Sigmoid colon (tissue), 4 donors: ENCODE measurements at regions not wholly inside any gene's neighbourhood (a gene's known extent, or its start where the extent isn't known, plus 50 kb on each side); places are given as distances from the start of the nearest gene placed in this dataset.

ENCODE experiments used
- EP300 ChIP-seq, 4 donors: sonication (generic); formaldehyde crosslinking; IDR thresholded peaks; one replicate each; pipeline ENCODE4 v1.6.1; 2017; ENCODE audit warnings: antibody characterized with exemption in 4 of 4
- POLR2A ChIP-seq, 2 donors: fragments of 450-650 bp; IDR thresholded peaks; one replicate each; pipeline ENCODE4 v1.6.1; 2016; ENCODE audit warnings: antibody characterized with exemption in 2 of 2, mild to moderate bottlenecking in 2 of 2, moderate library complexity in 2 of 2
- TF ChIP-seq, protein P1 (sequence below), 4 experiments: fragments of 450-650 bp in 3 of 4; fragments of 200-600 bp in 1 of 4; IDR thresholded peaks; one replicate each; pipeline ENCODE4 v1.5.1; 2016 to 2019; ENCODE audit warnings: antibody characterized with exemption in 4 of 4, mild to moderate bottlenecking in 3 of 4, moderate library complexity in 2 of 4

DNA sequence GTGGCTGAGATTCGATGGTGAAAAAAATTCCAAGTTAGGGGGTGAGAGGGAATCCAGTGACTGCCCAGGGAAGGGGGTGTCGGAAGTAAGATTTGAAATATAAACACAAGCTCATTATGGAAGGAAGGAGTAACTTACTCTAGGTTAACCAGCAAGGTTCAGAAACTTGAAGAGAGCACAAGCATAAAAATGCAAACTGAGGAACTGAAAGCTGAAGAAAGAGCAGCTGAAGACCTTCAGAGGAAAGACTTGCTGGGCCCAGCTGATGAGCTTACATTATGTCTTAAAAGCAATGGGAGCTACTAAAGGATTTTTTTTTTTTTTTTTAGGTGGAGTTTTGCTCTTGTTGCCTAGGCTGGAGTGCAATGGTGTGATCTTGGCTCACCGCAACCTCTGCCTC lies 189.7 kb upstream of the GRIN2B start:
- TF ChIP-seq, protein P1, sequence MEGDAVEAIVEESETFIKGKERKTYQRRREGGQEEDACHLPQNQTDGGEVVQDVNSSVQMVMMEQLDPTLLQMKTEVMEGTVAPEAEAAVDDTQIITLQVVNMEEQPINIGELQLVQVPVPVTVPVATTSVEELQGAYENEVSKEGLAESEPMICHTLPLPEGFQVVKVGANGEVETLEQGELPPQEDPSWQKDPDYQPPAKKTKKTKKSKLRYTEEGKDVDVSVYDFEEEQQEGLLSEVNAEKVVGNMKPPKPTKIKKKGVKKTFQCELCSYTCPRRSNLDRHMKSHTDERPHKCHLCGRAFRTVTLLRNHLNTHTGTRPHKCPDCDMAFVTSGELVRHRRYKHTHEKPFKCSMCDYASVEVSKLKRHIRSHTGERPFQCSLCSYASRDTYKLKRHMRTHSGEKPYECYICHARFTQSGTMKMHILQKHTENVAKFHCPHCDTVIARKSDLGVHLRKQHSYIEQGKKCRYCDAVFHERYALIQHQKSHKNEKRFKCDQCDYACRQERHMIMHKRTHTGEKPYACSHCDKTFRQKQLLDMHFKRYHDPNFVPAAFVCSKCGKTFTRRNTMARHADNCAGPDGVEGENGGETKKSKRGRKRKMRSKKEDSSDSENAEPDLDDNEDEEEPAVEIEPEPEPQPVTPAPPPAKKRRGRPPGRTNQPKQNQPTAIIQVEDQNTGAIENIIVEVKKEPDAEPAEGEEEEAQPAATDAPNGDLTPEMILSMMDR (IDR thresholded peaks at IDR 0.05) = no peak
- no peak for TF ChIP-seq POLR2A (IDR thresholded peaks at IDR 0.05)
- TF ChIP-seq EP300 (IDR thresholded peaks at IDR 0.05) = no peak
